AG04449 (cell line): ENCODE measurements at regions not wholly inside any gene's neighbourhood (a gene's known extent, or its start where the extent isn't known, plus 50 kb on each side); places are given as distances from the start of the nearest gene placed in this dataset.

Experiments used
- CTCF ChIA-PET: fragments of 350-600 bp; formaldehyde crosslinking; extraction: SDS; loops from one replicate; lab custom pipeline; 2021; ENCODE audit warnings: antibody characterized with exemption; lab: Yijun Ruan, JAX
- POLR2A ChIA-PET: fragments of 400-600, 350-600 bp; formaldehyde crosslinking; extraction: SDS; loops from one replicate; lab custom pipeline; 2020; ENCODE audit warnings: antibody characterized with exemption, inconsistent platforms; lab: Yijun Ruan, JAX
- DNase-seq: peaks from one replicate; pipeline ENCODE4 v3.0.0-alpha.2; 2010; ENCODE audit warnings: low read depth, low spot score
- H3K4me3 ChIP-seq: 2 replicates; pipeline ENCODE4 v1.5.1; 2011; ENCODE audit warnings: low read depth, mild to moderate bottlenecking, control low read depth, low read length
- TF ChIP-seq, protein P1 (sequence below): IDR thresholded peaks from one replicate; pipeline ENCODE4 v1.5.1; 2011; ENCODE audit warnings: mild to moderate bottlenecking, moderate library complexity, low read length, control low read depth, inconsistent platforms; ENCODE audit not compliant: insufficient read depth; ENCODE audit errors: missing control alignments

DNA sequence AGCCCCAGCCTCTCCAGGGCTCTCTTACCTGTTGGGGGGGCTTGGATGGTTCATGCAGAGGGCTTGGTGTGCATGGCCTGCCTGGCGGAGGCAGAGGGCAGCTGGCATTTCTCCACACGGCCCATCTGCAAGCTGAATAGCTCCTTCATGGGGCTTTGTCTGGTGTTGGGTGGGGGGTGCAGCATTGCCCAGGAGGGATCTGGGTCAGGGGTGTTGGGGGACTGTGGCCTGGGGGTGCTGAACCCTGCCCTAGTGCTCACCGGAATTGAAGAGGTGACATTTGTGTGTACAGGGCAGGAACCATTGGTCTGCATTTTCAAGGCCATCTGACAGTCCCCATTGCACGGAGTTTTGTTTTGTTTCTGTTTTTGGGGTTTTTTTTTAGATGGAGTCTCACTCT is 58.8 kb upstream of the HAAO start:
- POLR2A ChIA-PET = no interaction called here

DNA sequence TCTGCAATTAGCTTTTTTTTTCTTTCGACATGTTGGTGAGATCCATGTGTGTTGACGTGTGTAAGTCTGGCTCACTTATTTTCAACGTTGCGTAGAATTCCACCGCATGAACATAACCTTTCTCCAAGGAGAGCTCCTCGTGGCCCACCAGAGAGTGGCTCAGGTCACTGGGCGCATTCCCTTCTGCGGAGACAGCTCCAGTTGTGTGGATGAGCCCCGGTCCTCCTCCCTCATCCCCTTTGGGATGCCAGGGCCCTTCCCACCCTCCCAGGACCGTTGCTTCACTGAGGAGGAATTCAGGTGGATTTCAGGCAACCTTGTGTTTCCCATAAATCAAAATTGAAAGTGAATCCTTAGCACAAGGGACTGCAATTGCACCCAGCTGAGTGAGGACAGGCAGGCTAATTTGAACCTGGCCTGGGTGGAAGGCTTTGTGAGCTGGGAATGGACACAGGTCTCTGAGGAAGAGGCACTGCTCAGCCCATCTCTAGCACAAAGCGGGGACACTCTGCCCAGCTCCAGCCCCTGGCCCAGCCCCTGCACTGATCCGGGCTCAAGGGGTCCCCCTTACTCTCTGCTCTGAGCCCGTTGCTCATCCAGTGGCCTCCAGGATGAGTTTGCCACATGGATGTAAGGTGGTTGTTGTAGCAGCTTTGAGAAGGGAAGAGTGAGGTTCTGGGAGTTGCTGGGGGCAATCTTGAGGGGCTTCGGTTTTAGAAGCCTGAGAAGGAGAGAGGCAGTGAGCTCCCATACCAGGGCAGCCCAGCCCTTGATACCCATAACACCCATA is 57.8 kb upstream of the HAAO start:
- TF ChIP-seq, protein P1, sequence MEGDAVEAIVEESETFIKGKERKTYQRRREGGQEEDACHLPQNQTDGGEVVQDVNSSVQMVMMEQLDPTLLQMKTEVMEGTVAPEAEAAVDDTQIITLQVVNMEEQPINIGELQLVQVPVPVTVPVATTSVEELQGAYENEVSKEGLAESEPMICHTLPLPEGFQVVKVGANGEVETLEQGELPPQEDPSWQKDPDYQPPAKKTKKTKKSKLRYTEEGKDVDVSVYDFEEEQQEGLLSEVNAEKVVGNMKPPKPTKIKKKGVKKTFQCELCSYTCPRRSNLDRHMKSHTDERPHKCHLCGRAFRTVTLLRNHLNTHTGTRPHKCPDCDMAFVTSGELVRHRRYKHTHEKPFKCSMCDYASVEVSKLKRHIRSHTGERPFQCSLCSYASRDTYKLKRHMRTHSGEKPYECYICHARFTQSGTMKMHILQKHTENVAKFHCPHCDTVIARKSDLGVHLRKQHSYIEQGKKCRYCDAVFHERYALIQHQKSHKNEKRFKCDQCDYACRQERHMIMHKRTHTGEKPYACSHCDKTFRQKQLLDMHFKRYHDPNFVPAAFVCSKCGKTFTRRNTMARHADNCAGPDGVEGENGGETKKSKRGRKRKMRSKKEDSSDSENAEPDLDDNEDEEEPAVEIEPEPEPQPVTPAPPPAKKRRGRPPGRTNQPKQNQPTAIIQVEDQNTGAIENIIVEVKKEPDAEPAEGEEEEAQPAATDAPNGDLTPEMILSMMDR = no peak
- CTCF ChIA-PET = interaction anchor here (0.8 to 4.6 kb wide), 5 partner anchors 9 to 379 kb away, joined by 3 to 46 read pairs (median 5); no protein-coding TSS in a partner anchor
- POLR2A ChIA-PET = no interaction called here
- DNase-seq = no peak
- no peak overlapping the region for H3K4me3 ChIP-seq

More for the DNA sequence above, 58.8 kb upstream of the HAAO start:
- CTCF ChIA-PET = interaction anchor here (0.8 to 4.6 kb wide), 6 partner anchors 8 to 633 kb away, joined by 3 to 46 read pairs (median 6); no protein-coding TSS in a partner anchor
- no peak for DNase-seq
- H3K4me3 ChIP-seq = no peak overlapping the region
- TF ChIP-seq, protein P1 = no peak

DNA sequence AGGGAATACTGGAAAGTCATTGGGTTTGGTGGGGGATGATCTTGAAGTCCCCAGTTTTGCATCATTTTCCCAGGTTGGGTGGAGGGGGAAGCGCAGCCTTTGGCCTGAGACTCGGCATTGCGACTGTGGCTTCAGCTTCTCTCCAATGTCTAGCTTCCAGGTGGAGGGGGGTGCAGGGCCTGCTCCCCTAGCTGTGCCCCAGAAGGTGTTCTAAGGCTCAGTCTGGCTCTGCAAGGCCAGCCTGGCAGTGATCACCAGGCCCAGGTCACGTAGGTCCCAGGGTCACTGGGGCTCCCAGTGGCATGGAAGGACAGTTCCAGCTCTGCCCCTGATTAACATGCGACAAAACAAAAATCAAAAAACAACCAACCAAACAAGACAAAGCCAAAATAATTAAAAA is 56.9 kb upstream of the HAAO start:
- no peak for DNase-seq
- POLR2A ChIA-PET = no interaction called here
- CTCF ChIA-PET = interaction anchor here (1.7 to 4.6 kb wide), 4 partner anchors 10 to 380 kb away, joined by 5 to 46 read pairs (median 8); no protein-coding TSS in a partner anchor
- TF ChIP-seq, protein P1 = no peak
- H3K4me3 ChIP-seq = no peak overlapping the region

DNA sequence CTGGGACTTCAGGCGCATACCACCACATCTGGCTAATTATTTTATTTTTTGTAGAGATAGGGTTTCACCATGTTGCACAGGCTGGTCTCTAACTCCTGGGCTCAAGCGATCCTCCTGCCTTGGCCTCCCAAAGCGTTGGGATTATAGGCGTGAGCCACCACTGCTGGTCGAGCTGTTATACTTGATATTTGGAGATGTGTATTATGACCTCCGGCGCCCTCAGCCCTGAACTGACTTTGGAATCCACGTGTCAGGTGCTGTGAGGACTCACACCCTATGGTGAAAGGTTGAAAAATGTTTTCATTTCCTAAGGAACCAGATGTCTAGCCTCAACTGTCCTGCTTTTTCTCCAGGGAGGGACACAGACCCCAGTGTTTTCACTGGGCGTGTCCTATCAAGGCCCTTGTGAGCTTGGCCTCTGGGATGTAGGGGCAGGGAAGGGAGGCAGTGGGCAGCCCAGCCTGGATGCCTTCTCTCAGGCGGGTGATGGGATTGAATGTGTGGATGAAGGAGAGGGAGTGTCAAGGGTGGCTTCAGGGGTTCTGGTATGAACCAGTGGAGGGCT is 56.4 kb upstream of the HAAO start:
- POLR2A ChIA-PET = no interaction called here
- no peak for DNase-seq
- TF ChIP-seq, protein P1 = no peak
- no peak overlapping the region for H3K4me3 ChIP-seq
- CTCF ChIA-PET = interaction anchor here (1.7 to 4.6 kb wide), 3 partner anchors 10 to 20 kb away, joined by 5 to 46 read pairs (median 12); no protein-coding TSS in a partner anchor

DNA sequence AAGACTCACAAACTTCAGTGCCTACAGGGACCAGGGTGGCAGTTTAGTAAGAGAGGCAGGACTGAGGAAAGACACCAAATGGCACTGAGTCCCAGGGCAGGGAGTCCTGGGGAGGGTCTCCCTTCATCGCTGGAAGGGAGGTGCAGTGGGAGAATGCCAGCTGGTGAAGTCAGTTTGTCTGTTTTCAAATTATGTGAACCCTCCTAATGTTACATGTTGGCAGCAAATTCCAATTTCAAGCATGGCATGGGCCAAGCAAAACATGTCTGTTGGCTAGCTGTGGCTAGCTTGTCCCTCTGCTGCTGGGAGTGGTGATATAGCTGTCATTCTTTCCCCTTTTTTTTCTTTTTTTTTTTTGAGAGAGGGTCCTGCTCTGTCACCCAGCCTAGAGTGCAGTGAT is 55.9 kb upstream of the HAAO start:
- no peak overlapping the region for H3K4me3 ChIP-seq
- DNase-seq = no peak
- TF ChIP-seq, protein P1 = no peak
- CTCF ChIA-PET = interaction anchor here (1.7 to 4.6 kb wide), 3 partner anchors 11 to 20 kb away, joined by 5 to 46 read pairs (median 12); no protein-coding TSS in a partner anchor
- POLR2A ChIA-PET = no interaction called here

DNA sequence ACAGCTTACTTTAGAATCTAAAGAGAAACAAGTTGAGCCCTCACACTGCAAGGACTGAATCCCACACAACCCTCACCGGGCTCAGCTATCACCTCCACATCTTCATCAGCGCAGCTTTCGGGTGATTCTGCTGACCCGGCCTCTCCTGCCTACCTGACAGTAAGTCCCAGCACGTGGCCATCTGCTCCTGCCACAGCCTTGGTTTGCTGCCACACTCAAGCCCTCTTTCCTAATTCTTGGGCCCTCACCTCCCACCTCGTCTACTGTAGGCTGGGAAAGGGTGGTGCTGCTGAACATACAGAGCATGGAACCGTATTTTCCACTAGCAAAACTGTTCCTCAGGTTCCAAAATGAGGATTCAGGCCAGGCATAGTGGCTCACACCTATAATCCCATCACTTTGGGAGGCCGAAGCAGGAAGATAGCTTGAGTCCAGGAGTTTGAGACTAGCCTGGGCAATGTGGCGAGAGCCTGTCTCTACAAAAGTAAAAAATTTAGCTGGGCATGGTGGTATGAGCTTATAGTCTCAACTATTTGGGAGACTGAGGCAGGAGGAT is 55.3 kb upstream of the HAAO start:
- no peak for DNase-seq
- TF ChIP-seq, protein P1 = no peak
- no peak overlapping the region for H3K4me3 ChIP-seq
- ChIA-PET CTCF (interaction anchor here (0.9 to 4.6 kb wide), 6 partner anchors 11 to 382 kb away, joined by 3 to 46 read pairs (median 4); no protein-coding TSS in a partner anchor), POLR2A (no interaction called here)
